ENCODE measurements at regions not wholly inside any gene's neighbourhood (a gene's known extent, or its start where the extent isn't known, plus 50 kb on each side); places are given as distances from the start of the nearest gene placed in this dataset.
"Not testable (repeated sequence)": the region's sequence is repeated elsewhere in the genome, so short reads cannot be mapped to it uniquely, and the experiment has no call there.

- DNase-seq, result no peak
Observed at GRCh38 chr2:59288771-59289170, 1047.6 kb upstream of the FANCL start.

GRCh38 chr2:59282374-59283057 is 1041.4 kb upstream of the FANCL start:
- no peak for DNase-seq

GRCh38 chr2:59277671-59278070 is 1036.5 kb upstream of the FANCL start:
- DNase-seq, result peak; percentile 9

- no peak for DNase-seq
Observed at GRCh38 chr2:59276917-59277316, 1035.8 kb upstream of the FANCL start.

GRCh38 chr2:59276033-59276432 is 1034.9 kb upstream of the FANCL start:
- DNase-seq, result no peak

GRCh38 chr2:59266453-59266852 is 1025.3 kb upstream of the FANCL start:
- DNase-seq, result no peak

DNA sequence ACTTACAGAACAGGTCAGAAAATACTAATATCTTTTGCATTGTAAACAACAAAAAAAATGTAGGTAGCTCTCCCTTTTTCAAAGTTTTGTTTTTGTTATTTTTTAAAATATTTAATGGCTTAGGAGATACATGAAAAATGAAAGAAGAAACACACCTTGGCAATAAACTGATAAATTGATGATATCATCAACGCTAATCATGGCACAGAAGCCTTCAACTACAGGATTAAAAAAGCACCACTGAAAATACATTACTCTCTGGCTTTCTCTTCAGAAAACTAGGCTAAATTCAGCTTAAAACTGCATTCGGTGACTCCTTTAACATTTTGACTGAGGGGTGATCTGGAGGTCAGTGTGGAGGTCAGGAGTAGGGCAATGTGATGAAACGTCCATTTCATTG is 1018.8 kb upstream of the FANCL start:
- DNase-seq, result no peak

DNA sequence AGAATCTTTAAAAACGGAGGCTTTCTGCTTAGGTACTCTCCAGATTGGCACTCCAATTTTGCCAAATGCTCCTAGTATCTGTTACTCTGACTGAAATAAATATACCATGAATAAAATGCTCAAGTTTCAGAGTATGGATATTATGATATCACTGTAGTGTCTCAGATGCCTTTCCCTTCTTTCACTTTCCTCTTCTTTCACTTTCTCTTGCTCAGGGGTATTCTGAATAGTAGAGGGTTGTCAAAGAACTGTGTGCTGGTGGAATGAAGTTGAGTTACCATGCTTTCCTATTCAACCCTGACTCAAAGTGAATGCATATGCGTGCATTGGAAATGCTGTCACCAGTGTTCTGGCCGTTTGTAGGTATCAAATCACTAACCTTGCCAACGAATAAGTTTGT is 1015.2 kb upstream of the FANCL start:
- no peak for DNase-seq

- no peak for DNase-seq
Observed at GRCh38 chr2:59254279-59254678, 1013.2 kb upstream of the FANCL start.

DNA sequence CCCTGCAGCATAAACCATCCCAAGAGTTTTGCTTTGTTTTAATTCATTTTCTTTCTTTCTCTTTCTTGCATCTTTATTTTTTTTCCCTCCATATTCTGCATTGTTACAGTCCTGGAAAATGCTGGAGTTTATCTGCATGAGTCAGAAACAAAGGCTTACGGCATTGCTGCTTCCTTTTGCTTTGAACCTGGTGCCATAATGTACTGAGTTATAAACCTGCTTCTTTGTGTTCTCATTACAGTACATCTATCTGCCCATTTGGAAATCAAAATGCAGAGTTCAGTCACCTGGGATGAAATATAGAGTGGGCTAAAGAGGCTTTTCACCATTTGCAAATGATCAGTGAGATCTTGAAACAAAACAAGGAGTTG is 1009.2 kb upstream of the FANCL start:
- no peak for DNase-seq

DNA sequence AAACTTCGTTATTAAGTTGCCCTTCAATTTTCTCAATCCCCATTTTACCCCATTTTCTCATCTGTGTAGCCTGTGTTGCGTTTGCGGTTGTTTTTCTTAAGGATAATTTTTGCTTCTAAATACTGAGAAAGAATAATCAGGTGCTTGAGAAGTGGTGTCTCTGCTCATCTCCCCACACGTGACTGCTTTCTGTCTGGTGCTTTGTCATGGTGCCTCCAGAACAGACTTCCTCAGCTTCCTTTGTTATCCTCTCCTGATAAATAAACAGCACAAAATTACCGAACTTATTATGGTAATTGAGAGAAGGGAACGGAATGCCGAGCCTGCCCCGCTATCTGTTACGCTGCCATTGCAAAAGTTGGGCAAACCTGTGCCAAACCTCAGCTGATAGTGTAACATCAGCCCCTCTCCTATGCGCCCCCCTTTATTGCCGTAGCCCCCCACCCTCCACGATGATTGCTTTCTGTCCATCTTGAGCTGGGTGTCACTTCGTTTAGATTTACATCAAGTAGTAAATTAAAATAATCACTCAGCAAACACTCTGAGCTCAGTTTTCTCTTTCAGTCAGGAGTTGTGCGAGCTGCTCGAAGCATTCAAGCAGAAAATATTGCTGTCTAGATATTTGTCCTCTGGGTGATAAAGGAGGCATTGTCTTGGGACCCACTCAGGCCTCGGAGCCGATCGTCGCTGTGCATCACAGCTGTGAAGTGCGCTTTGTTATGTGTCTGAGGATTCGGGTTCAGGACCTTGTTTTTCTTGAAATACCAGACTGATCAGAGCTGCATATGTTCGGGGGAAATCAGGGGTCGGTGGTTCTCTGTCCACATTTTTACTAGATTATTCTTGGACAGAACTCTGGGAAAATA is 1008.5 kb upstream of the FANCL start:
- no peak for DNase-seq

- no peak for DNase-seq
Observed at GRCh38 chr2:59239146-59239545, 998.0 kb upstream of the FANCL start.

DNA sequence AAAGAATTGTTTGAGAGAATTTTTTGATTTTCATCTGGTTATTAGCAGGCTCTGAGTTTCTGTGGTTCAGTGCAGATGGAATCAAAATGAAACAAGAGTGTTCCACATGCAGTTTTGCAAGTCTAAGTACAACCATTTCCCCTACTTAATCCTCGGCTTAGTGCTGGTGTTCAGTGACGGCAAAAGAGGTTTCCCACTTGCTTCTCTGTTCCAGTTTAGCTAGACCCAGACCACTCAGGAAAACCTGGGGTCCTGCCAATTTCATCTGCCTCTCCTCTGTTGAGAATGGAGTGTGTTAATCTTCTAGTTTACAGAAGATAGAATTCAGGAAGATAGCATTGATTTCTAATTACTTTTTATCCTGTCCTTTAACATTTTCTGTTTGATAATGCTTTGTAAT is 996.2 kb upstream of the FANCL start:
- DNase-seq, result peak; percentile 1

DNA sequence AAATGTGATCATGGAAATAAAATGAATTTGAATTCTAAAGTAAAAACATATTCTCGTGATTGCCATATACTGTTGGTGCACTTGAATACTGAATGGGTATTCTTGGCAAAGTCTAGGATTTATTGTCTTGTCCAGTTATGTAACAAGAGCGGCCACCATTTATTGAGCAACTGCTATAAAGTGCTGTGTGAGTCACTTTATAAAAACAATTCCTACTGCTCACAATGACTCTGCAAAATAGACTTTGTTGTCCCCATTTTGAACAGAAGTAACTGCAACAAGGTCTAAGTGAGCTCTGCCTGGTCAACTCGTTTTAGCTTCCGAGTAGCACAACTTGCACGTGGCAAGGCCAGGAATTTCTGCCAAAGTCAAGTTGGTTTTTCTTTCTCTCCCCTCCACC is 995.6 kb upstream of the FANCL start:
- peak; percentile 47 for DNase-seq

GRCh38 chr2:59233920-59234319 is 992.8 kb upstream of the FANCL start:
- DNase-seq, result no peak

- no peak for DNase-seq
Observed at GRCh38 chr2:59233448-59233847, 992.3 kb upstream of the FANCL start.

DNA sequence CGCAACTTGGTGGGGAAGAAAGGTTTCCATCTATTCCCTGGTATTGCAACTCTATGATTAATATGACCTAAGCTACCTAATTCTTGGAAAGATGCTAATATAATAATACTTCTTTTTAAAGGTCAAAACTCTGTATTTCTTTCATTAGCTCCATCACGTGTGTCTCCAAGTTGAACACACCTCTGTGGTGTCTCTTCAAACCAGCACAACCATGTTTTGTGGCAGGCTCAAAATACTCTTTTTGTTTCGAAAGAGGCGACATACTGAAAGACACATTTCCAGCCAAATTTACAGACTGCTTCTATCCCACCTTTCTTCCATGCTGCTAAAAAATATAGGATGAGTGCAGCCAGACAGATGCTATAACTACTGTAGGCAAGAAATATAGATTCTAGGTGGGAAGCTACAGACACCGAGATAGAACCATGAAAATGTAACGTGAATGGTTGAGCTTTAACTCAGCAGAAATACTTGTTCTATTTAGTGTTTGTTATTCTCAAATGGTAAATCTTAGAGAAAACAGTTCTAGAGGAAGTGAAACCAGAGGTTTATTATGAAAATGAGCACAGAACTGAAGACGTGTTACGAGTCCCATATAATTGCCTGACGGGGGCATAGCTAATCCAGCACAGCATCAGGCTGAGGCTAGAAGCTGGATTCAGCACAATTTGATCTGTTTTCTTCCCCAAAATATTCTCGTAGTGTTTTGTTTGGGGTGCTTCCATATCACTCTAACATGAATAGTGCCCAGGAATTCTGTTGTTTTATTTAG is 991.5 kb upstream of the FANCL start:
- no peak for DNase-seq

- DNase-seq, result not testable (repeated sequence)
Observed at GRCh38 chr2:59226362-59226761, 985.2 kb upstream of the FANCL start.

GRCh38 chr2:59223742-59224141 is 982.6 kb upstream of the FANCL start:
- DNase-seq, result no peak

DNA sequence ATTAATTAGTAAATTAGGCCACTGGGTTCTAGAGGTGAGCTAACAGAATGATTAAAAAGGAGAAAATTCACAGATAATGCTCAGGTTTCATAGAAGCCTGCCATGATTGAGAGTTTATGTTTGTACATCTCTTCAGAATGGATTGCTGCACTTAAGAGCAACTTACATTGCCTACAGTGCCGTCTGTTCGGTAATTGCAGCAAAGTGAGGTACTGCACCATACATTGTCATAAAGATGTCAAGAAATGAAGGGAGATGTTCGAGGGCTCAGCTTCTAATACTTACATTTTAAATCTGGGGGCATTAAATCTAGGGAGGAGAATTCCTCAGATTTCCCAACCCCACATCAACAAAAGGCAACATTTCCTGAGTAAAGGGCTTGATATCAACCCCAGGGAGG is 976.2 kb upstream of the FANCL start:
- no peak for DNase-seq

DNA sequence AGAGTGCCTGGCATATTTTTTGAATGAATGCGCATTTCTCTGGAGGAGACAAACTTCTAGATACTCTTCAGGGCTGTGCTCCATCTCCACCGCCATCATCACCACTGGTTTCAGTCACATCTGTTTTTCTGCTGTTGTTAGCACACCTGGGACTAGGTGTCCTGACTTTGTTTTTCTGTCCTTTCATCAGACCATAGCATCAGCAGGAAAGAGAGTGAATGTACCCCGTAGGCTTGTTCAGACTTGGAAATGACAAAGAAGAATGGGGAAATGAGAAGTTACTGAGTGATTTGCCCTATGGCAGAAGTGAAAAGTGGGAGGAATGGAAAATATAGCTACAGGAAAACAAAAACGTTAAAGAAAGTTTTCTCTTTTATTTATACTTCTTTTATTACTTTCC is 965.2 kb upstream of the FANCL start:
- DNase-seq, result no peak

DNA sequence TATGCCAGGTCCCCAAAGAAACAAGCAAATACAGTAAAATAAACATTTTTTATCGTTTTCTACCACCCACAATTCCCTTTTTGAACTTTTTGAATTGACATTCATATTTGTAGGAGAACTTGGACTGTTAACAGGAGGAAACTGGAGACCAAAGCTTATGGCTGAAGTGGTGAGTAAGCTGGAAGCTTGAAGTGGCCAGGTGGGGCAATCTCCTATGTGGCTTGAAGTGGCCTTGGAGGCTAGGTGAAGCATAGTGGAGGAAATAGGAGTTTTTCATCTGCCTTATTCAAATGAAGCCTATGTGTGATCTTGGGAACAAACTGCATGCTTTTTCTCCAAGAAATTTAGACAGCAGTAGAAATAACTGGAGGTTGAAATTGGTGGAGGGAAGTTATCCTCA is 962.9 kb upstream of the FANCL start:
- no peak for DNase-seq

GRCh38 chr2:59196491-59196890 is 955.4 kb upstream of the FANCL start:
- DNase-seq, result peak; percentile 39

DNA sequence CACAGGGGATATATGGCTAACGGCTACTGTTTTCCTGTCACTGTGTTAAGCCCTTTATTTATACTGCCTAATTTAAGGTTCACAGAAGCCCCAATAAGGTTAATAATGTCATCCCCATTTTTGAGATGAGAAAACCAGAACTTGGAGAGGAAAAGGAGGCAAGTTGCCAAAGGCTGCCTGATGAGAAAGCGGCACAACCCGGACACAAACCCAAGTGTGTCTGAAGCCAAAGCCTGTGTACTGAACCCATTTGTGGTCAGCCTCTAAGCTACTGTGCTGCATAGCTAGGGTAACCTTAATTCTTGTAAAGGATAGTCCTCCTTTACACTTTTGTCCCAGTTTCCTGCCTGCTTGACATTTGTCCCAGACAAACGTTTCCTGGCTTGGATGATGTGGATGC is 954.7 kb upstream of the FANCL start:
- DNase-seq, result no peak

Data from fibroblast of skin of right quadriceps (primary cell).